ENCODE measurements at regions not wholly inside any gene's neighbourhood (a gene's known extent, or its start where the extent isn't known, plus 50 kb on each side); places are given as distances from the start of the nearest gene placed in this dataset.
"Not testable (repeated sequence)": the region's sequence is repeated elsewhere in the genome, so short reads cannot be mapped to it uniquely, and the experiment has no call there.

- DNase-seq (ENCODE audit: low read depth in 2 of 3, low spot score in 1 of 3) = no peak
Measured at GRCh38 chr4:174183259-174183658, 100.2 kb downstream of the FBXO8 start.

- DNase-seq (ENCODE audit: low read depth in 2 of 3, low spot score in 1 of 3) = no peak
Measured at GRCh38 chr4:174181827-174182226, 101.6 kb downstream of the FBXO8 start.

GRCh38 chr4:174177536-174177935, 105.9 kb downstream of the FBXO8 start:
- DNase-seq (ENCODE audit: low read depth in 2 of 3, low spot score in 1 of 3) = no peak

- DNase-seq (ENCODE audit: low read depth in 2 of 3, low spot score in 1 of 3) = not testable (repeated sequence)
Measured at GRCh38 chr4:174175836-174176235, 107.6 kb downstream of the FBXO8 start.

GRCh38 chr4:174173360-174173759, 110.1 kb downstream of the FBXO8 start:
- no peak for DNase-seq (ENCODE audit: low read depth in 2 of 3, low spot score in 1 of 3)

- DNase-seq (ENCODE audit: low read depth in 2 of 3, low spot score in 1 of 3) = no peak
Measured at GRCh38 chr4:174172274-174172673, 111.2 kb downstream of the FBXO8 start.

GRCh38 chr4:174170906-174171305, 112.6 kb downstream of the FBXO8 start:
- no peak for DNase-seq (ENCODE audit: low read depth in 2 of 3, low spot score in 1 of 3)

GRCh38 chr4:174170091-174170490, 113.4 kb downstream of the FBXO8 start:
- no peak for DNase-seq (ENCODE audit: low read depth in 2 of 3, low spot score in 1 of 3)

- DNase-seq (ENCODE audit: low read depth in 2 of 3, low spot score in 1 of 3) = no peak
Measured at GRCh38 chr4:174157106-174157607, 126.3 kb downstream of the FBXO8 start.

- DNase-seq (ENCODE audit: low read depth in 2 of 3, low spot score in 1 of 3) = no peak
Measured at GRCh38 chr4:174156239-174156826, 127.1 kb downstream of the FBXO8 start.

GRCh38 chr4:174154215-174154854, 129.1 kb downstream of the FBXO8 start:
- no peak for DNase-seq (ENCODE audit: low read depth in 2 of 3, low spot score in 1 of 3)

- DNase-seq (ENCODE audit: low read depth in 2 of 3, low spot score in 1 of 3) = no peak
Measured at GRCh38 chr4:174152717-174153466, 130.6 kb downstream of the FBXO8 start.

GRCh38 chr4:174147863-174148262, 135.6 kb downstream of the FBXO8 start:
- no peak for DNase-seq (ENCODE audit: low read depth in 2 of 3, low spot score in 1 of 3)

GRCh38 chr4:174144106-174144505, 139.4 kb downstream of the FBXO8 start:
- DNase-seq (ENCODE audit: low read depth in 2 of 3, low spot score in 1 of 3) = no peak

GRCh38 chr4:174141876-174142275, 141.6 kb downstream of the FBXO8 start:
- DNase-seq (ENCODE audit: low read depth in 2 of 3, low spot score in 1 of 3) = no peak

GRCh38 chr4:174138616-174139015, 144.9 kb downstream of the FBXO8 start:
- no peak for DNase-seq (ENCODE audit: low read depth in 2 of 3, low spot score in 1 of 3)

- DNase-seq (ENCODE audit: low read depth in 2 of 3, low spot score in 1 of 3) = no peak
Measured at GRCh38 chr4:174137698-174138097, 145.8 kb downstream of the FBXO8 start.

- no peak for DNase-seq (ENCODE audit: low read depth in 2 of 3, low spot score in 1 of 3)
Measured at GRCh38 chr4:174135936-174136406, 147.5 kb downstream of the FBXO8 start.

- DNase-seq (ENCODE audit: low read depth in 2 of 3, low spot score in 1 of 3) = no peak
Measured at GRCh38 chr4:174135530-174135929, 147.9 kb downstream of the FBXO8 start.

GRCh38 chr4:174134361-174134760, 149.1 kb downstream of the FBXO8 start:
- no peak for DNase-seq (ENCODE audit: low read depth in 2 of 3, low spot score in 1 of 3)

GRCh38 chr4:174133551-174133950, 149.9 kb downstream of the FBXO8 start:
- DNase-seq (ENCODE audit: low read depth in 2 of 3, low spot score in 1 of 3) = no peak

- DNase-seq (ENCODE audit: low read depth in 2 of 3, low spot score in 1 of 3) = no peak
Measured at GRCh38 chr4:174131901-174132300, 151.6 kb downstream of the FBXO8 start.

Measured in stimulated activated CD4-positive, alpha-beta T cell treated with anti-CD3 and anti-CD28 coated beads, Interleukin-12 subunit alpha, Interleukin-12 subunit beta, amount 100 ng/mL, for 48 hours (primary cell).